ENCODE measurements at regions not wholly inside any gene's neighbourhood (a gene's known extent, or its start where the extent isn't known, plus 50 kb on each side); places are given as distances from the start of the nearest gene placed in this dataset.

GRCh38 chr1:55317673-55318072 is 102.5 kb upstream of the USP24 start:
- H3K36me3 ChIP-seq (ENCODE audit: control insufficient read depth in 2 of 2, insufficient read depth in 2 of 2, low read length in 1 of 2): no peaks in the 10 kb centered on the region
- BruUV-seq (replicated peaks): no TSS peak
- DNase-seq (ENCODE audit: low read depth, low spot score) (no peak), FAIRE-seq (no peak), ATAC-seq (no peak)
- no peak overlapping the region for H3K4me3 ChIP-seq
- intact Hi-C loops (cut with micrococcal nuclease; ENCODE audit: unreplicated experiment): no loop called here
- H3K27me3 ChIP-seq (replicated peaks in 1 of 2; ENCODE audit: control insufficient read depth in 2 of 2, insufficient read depth in 2 of 2, low read length in 1 of 2): no peaks in the 10 kb centered on the region; a peak in 1 of 4 replicates
- SMC1A ChIA-PET (ENCODE audit: uncharacterized antibody, unreplicated experiment): interaction anchor here (0.9 to 1.2 kb wide), 3 partner anchors 9 to 147 kb away, joined by 3 to 4 read pairs (median 3); no protein-coding TSS in a partner anchor
- RAD21 ChIA-PET (ENCODE audit: unreplicated experiment): interaction anchor here (1.1 kb wide), 1 partner anchor 19 kb away, joined by 4 read pairs; no protein-coding TSS in a partner anchor
- no peaks in the 10 kb centered on the region for H4K20me1 ChIP-seq (ENCODE audit: control insufficient read depth, insufficient read depth)
- in situ Hi-C loops (cut with MboI): no loop called here
- H3K27ac ChIP-seq (ENCODE audit: control insufficient read depth, insufficient read depth): no peak overlapping the region
- no peak overlapping the region for H3K9ac ChIP-seq (ENCODE audit: control insufficient read depth, insufficient read depth, low read length)
- POLR2A ChIA-PET: no interaction called here
- no peaks in the 10 kb centered on the region for H3K4me1 ChIP-seq (ENCODE audit: control insufficient read depth, insufficient read depth, low read length)
- no peak overlapping the region for H2AFZ ChIP-seq (ENCODE audit: control insufficient read depth, low read depth, low read length)
- TF ChIP-seq ETV6 (conservative IDR thresholded peaks at IDR 0.05 in 1 of 2, IDR thresholded peaks at IDR 0.05 in 1 of 2; ENCODE audit: borderline replicate concordance in 1 of 2, low read depth in 1 of 2) (no peak), CBX3 (IDR thresholded peaks at IDR 0.05; ENCODE audit: borderline replicate concordance, low read depth) (no peak), SRF (IDR thresholded peaks at IDR 0.05; ENCODE audit: low read depth in 2 of 2, low read length in 2 of 2) (no peak), STAT1 (conservative IDR thresholded peaks at IDR 0.05) (no peak), GABPA (IDR thresholded peaks at IDR 0.05; ENCODE audit: low read depth) (no peak), RELA (IDR thresholded peaks at IDR 0.05; ENCODE audit: borderline replicate concordance, partially characterized antibody) (no peak), SMC3 (IDR thresholded peaks at IDR 0.05; ENCODE audit: borderline replicate concordance, low read length) (no peak), USF1 (IDR thresholded peaks at IDR 0.05; ENCODE audit: borderline replicate concordance, extremely low read length, insufficient read depth, low read depth, low read length) (no peak), NRF1 (conservative IDR thresholded peaks at IDR 0.05; ENCODE audit: low read depth, low read length) (no peak), SP1 (IDR thresholded peaks at IDR 0.05; ENCODE audit: low read depth, low read length) (no peak), MYB (IDR thresholded peaks at IDR 0.05; ENCODE audit: borderline replicate concordance, low read depth, low read length) (no peak), CHD1 (IDR thresholded peaks at IDR 0.05; ENCODE audit: low read depth, low read length) (no peak), POLR2AphosphoS2 (IDR thresholded peaks at IDR 0.05; ENCODE audit: low read depth, low read length) (no peak), MYC (IDR thresholded peaks at IDR 0.05; ENCODE audit: insufficient read depth, insufficient read length, insufficient replicate concordance, low read length, severe bottlenecking) (no peak), GATAD2B (conservative IDR thresholded peaks at IDR 0.05; ENCODE audit: low read depth) (no peak), FOS (IDR thresholded peaks at IDR 0.05; ENCODE audit: borderline replicate concordance, extremely low read depth, insufficient read length) (no peak)
- TF ChIP-seq, protein P1, sequence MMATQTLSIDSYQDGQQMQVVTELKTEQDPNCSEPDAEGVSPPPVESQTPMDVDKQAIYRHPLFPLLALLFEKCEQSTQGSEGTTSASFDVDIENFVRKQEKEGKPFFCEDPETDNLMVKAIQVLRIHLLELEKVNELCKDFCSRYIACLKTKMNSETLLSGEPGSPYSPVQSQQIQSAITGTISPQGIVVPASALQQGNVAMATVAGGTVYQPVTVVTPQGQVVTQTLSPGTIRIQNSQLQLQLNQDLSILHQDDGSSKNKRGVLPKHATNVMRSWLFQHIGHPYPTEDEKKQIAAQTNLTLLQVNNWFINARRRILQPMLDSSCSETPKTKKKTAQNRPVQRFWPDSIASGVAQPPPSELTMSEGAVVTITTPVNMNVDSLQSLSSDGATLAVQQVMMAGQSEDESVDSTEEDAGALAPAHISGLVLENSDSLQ (IDR thresholded peaks at IDR 0.05): no peak
- no peaks in the 10 kb centered on the region for H3K79me2 ChIP-seq (ENCODE audit: control insufficient read depth, insufficient read depth, low read length)
- WGBS (ENCODE audit: insufficient coverage, insufficient replicate concordance, low lambda C conversion rate, missing lambda C conversion rate): 43% methylated on average over 3 of the region's 3 CpGs
- no peak overlapping the region for H3K4me2 ChIP-seq (ENCODE audit: control insufficient read depth, insufficient read depth)
- CTCF ChIA-PET: interaction anchor here (4.9 kb wide), 1 partner anchor 20 kb away, joined by 22 read pairs; no protein-coding TSS in a partner anchor
- H3K9me3 ChIP-seq (replicated peaks; ENCODE audit: control insufficient read depth, insufficient read depth, low read length): no peaks in the 10 kb centered on the region
